Stimulated activated CD4-positive, alpha-beta T cell treated with anti-CD3 and anti-CD28 coated beads, Interleukin-4, amount 100 ng/mL, for 24 hours (primary cell): ENCODE measurements at regions not wholly inside any gene's neighbourhood (a gene's known extent, or its start where the extent isn't known, plus 50 kb on each side); places are given as distances from the start of the nearest gene placed in this dataset.
"Not testable (repeated sequence)": the region's sequence is repeated elsewhere in the genome, so short reads cannot be mapped to it uniquely, and the experiment has no call there.

ENCODE experiments used
- DNase-seq: peaks from one replicate; pipeline ENCODE4 v3.0.0-alpha.2; 2020

DNA sequence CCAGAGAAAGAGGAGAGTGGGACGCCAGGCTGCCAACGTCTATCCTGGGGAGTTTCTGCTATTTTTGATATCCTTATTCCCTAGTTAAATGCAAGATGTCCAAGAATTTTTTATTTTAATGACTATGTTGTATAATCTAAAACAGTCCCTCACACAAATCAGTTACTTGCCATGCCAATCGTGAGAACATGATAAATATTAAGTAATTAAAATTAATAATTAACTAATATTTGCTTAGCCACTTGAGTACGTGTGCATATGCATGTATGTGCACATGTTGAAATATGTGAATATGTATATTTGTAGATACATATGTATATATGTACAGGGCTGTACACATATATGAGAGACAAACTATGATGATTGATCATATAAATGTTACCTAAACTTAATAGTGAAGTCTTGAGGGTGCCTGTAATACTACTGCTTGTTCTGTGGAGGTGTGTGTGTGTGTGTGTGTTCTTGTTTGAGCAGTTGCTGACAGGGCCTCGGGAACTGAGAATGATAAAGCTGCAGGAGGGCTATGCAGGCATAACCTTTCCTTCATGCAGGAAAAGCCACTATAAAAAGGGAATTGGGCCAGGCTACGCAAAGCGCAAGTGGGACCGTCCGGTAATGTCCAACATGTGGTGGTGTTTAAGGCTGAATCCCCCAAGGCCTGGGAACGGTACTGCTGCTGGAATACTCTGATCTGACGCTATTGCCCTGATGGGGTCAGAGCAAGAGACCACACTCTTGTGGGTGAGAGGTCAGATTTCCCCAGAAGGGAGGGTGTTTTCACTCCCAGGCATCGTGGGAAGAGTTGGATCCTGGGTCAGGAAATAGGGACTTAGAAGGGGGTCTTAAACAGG, 148.3 kb upstream of the TBX18 start:
- no peak for DNase-seq

DNA sequence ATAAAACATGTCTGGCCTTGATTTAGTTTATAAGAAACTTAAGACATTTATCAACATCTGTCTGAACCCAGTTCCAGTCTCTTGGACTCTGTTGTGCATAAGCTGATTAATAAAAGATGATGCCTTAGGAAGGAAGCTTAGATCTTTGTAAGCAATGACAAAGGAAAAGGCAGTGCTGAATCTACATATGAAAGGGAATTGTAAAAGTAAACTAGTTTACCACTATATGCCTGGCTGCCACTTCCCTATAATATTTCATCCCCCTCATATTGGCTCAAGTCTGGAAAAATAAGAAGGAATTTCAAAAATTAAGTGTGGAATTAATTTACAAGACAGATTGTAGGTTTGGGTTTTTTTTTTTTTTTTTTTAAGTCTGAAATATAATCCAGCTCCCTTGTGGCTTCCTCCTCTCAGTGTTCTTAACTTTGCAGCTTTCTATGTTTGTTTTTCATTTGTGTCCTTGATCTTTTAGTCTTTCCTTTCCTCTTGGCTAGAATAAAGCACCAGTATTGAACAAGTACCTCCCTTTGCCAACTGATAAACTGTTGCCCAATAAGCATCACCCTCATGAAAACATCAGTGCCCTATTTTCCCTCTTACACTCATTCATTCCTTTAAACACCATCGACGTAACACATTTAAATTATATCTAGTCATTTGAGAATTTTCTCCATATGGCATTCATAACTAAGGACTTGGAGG, 146.7 kb upstream of the TBX18 start:
- no peak for DNase-seq

DNA sequence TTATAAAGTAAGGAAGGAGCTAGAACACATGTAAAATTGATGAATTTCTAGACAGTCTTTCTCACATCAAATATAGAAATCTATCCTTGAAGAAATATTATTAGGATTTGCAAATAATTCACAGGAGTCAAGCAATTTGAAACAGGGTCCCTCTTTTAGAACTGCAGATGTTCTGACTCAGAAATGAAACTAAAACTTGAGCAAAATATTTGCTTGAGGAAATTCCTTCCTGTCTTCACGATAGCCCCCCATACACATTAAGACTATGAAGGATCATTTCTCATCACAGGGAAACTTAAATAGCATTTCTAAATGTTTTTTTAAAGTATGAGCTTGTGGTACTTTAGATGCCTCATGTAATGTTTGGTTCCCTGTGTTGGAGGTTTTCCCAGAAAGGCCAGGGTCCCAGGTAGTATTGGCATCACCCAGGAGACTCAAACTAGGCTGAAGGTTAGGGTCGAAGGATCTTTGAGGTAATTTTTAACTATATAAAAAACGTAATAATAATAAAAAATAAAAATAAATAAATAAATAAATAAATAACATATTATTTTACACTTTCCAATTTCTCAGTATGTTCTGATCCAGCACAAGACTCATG, 144.0 kb upstream of the TBX18 start:
- no peak for DNase-seq

DNA sequence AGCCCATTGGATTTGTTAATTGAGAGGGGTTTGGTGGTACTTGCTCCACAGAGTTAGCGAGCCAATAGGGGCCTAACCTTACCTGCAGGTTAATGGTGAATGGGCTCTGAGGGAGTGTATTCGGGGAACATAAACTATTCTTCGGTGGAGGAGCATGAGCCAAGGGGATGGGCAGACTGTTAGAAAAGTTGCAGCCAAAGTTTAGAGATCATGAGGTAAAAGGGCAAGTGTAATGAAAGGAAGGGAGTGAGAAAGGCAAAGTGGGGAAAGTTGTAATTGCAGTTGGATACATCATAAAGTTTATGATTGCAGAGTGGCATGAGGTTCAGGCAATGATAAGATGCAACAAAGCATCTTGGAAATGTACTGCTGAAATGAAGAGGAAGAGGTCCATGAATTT, 142.1 kb upstream of the TBX18 start:
- DNase-seq, result no peak

DNA sequence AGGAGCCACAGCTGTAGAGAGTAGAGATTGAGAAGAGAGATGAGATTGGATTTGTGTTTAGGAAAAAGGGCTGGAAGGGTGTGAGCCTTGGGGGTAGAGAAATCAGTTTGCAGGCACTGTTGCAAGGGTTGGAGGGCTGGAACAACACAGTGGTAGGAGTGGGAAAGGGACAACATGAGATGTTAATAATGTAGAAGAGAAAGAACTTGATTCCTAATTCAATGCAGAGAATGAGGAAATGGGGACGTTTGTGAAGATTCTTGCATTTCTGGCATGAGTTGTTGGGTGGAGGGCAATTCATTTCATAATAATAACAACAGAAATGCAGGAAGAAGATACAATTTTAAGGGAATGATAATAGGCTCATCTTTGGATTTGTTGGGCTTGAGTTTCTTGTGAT, 141.4 kb upstream of the TBX18 start:
- no peak for DNase-seq

DNA sequence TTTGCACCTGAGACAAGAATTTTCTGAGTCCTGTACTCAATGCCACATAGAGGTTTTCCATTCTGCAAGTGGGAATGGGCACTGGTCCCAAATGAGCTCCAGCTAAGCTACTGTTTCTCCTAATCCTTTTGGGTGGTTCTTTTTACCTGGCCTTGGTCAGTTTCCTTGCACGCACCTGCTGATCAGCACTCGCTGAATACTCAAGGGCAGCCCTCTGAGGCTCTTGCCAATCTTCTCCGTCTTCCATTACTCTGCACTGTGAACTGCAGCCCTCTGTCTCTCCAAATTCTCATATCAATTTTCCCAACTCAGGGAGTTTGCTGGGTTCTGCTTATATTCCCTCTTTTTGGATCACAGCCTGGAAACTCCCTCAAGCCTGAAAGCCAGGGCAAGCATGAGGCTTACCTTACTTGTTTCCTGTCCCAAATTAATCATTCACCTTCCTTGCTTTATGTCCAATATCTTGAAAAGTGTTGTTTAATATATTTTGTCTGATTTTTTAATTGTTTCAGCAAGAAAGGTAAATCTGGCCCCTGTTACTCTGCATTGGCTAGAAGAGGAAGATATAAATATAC, 138.0 kb upstream of the TBX18 start:
- no peak for DNase-seq

DNA sequence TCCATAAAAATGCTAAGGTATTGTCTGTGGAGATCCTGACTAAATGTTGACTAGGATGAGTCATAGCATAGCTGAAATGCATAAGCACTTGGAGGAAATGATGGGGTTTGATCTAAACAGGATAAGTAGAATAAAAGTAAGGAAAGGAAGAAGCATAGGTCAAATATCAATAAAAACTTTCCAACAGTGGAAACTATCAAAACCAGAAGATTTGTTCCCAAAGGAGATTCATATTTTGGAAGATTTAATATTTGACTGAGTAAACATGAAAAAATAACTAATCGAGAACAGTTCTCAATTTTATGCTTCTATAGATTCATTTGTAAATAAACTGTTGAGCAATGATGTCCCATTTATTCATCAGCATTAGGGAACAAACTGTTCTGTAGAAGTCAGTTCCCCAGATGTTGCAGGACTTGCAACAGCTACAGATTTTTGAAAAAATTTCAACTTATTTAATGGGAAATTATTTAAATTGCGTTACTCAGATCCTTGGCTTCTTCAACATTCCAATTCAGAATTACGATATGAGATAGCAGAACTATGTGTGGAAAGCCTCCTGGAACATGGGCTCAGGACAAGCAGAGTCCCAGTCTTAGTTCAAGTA, 133.7 kb upstream of the TBX18 start:
- DNase-seq, result no peak

DNA sequence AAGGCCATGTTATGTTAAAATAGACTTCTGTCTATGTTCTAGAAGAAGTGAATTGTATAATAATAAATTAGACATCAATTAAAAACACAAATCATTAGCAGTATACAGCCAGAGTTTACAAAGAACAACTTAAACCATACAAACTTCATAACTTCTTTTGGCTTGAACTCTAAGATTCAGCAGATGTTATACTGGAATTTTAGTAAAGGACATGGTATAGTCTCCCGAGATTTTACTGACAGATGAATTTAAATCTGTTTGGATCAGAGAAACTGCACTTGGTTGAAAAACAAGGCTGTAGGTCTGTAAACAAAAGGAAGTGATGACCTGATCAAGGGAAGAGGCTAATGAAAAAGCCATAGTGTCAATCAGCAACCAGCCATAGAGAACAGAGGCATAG, 132.6 kb upstream of the TBX18 start:
- no peak for DNase-seq

DNA sequence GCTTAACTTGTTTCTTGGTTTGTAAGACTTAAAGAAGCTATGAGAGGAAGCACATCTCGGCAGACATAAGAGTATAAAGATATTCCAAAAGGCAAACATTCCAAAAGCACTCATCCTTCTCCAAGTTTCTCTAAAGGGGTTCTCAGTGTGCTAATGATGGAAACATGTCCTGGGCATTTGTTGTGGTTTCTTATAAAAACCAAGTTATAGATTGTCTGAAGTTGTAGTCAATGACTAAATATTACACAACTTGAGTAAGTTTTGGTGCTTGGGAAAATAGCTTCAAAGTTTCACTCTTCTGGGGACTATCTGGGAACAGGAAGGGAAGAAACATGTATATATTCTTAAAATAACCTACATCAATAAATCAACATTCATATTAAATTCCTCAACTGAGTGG, 128.3 kb upstream of the TBX18 start:
- no peak for DNase-seq

DNA sequence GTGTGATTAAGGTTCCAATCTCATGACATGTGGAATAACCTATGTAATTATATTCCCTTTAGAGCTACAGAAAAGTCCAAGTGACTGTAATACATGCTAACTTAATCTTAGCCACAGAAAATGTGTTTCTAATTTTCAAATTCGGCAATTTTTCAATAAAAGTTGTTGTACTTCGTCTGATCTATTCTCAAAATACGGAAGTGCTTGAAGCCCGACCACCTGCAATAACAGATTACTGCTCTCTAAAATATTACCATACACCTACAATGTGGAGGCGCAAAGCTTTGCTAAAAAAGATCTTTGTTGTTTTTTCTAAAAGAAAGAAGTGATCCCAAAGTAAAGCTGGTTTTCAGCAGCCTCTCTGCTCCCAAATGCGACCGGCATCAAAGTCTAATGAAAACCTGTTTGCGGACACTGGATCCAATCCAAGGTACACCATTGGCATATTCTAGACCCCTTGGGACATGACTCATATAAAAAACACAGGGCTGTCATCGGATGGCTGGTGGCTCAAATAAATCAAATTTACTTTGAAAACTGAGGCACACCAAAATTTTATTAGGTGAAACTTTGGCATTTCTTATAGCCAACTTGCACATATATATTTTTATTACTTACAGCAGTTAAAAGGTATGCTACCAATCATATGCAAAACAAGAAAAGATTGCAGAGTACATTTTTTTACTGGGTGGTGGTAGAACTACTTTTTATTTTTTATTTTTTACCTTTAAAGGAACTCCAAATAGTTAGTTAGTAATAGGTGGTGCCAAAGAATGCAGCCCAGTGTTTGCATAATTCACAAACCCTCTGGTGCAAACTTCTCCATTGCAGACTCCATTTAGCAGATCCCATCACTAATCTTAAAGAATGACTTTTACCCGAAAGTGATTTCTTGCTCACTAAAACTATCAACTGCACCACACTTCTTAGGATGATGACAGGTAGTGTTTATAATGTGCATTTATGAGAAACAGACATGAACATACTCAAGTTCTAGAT, 118.7 kb upstream of the TBX18 start:
- DNase-seq, result no peak

DNA sequence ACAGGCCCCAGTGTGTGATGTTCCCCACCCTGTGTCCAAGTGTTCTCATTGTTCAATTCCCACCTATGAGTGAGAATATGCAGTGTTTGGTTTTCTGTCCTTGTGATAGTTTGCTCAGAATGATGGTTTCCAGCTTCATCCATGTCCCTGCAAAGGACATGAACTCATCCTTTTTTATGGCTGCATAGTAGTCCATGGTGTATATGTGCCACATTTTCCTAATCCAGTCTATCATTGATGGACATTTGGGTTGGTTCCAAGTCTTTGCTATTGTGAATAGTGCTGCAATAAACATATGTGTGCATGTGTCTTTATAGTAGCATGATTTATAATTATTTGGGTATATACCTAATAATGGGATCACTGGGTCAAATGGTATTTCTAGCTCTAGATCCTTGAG, 115.0 kb upstream of the TBX18 start:
- DNase-seq, result not testable (repeated sequence)

DNA sequence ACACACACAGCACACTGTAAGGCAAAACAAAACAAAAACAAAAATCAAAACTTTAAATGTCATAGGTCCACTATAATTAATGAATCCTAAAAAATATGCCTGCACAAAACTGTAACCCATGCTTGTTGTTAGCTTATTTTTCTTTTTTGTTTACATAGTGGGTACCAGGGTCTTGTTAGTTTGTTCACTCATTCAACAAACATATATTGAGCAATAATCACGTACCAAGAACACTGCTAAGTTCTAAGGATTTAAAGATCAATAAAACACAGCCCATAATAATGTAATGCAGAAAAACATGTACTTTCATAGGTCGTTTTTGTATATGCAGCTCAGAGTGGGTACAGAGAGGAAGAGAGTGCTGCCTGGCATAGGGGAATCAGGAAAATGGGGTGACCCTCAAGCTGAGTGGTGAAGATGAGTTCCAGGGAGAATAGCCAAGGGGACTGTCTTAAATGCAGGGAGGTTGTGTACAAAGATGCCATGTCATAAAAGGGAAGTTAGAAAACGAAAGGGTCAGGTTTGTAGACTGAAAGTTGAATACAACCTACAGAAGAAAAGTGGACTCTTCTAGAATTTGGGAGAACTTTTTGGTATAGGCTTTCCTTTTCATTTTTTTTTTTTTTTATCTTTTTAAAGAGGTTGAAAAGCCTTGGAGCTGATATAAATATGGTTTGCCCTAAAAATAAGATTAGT, 113.3 kb upstream of the TBX18 start:
- no peak for DNase-seq

DNA sequence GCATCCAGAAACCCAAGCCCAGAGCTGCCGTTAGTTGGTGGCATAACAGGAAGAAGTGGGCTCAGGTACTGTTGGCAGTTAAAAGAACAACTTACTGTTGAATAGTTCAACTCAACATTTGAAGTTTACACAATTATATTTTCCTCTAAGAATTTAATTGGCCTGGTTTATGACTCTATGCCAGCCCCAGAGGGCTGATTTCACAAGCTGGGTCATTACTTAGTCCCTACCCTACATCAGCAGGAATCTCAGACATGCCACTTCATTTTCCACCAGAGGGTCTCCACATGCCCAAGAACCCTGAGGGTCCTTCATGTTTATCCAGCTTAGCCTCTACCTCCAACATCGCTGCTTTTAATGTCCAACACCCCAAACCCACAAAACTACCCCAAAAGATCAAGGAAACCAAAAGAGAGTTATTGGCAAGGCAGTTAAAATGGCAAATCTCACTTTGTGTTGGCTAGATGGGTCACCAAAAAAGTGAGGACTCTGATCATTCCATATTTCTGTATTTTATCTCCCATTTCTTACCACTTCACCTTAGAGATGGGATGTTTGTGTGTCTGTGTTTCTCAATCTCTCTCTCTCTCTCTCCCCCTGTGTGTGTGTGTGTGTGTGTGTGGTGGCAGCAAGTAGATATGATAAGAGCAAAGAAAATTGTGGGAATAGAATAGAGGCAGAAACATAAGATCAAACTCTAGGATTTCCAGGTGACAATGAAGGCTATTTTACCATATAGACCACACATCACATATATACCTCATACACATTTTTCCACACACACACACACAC, 112.5 kb upstream of the TBX18 start:
- DNase-seq, result no peak

DNA sequence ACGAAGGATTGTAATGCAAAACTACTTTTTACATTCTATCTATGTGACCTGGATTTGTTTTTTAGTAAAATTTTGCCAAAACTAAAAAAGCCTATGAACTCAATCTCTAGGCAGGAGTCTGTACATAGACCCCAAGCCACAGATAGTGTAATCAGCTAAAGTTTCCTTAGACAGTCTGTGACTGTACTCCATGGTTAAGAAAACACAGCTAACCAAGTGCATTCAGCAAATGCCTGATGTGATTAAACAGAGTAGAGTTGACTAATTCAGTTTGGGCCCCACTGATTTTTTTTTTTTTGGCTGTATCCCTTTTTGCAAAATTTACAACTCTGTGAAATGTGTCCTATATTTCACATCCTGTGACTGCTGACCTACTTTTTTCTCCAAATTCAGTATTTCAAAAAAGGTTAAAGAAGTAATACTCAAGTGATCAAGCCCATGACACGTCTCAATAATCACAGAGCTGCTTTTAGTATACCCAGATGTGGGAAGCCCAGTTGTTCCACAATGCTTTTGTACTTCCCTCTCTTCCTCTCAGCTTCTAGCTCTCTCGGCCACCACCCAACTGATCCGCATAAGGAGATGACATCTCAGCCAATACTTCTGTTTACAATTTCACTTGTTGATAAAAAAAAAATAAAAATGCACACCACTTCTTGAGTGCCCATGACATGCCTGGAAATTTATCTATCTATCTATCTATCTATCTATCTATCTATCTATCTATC, 108.8 kb upstream of the TBX18 start:
- DNase-seq, result no peak

DNA sequence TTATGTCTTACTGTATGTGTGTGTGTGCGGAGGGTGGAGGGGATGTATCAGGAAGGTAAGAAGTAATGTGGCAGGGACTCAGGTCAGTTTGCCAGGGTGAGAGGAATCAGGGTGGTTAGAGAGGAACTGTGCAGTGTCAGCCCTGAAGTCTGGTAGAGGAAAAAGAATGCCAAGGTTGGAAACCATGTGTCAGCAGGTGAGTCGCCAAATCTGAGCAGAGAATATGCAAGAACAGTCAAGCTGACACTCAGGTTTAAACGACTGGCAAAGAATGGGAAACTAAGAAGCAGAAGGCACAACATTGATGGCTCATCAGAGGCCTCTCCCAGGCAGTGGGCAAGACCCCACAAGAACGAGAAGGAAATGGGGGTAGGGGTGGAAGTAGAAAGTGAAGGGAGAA, 107.5 kb upstream of the TBX18 start:
- DNase-seq, result no peak

DNA sequence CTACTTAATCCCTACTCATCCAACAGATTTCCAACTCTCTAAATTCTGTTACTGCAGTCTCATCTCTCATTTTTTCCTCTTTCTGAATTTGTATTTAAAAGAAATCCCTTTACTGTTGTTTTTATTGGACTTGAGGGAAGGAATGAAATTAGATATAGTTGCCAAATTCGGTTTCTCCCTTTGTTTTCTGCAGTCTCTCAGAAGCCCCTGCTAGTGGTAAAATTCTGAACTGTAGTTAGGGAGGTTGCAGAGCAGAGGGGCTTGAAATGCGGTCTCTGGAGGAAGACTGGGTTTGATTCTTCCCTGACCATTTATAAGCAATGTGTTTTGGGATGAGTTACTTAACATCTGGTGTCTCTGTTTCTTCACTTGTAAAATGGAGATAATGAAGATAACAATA, 106.3 kb upstream of the TBX18 start:
- no peak for DNase-seq

DNA sequence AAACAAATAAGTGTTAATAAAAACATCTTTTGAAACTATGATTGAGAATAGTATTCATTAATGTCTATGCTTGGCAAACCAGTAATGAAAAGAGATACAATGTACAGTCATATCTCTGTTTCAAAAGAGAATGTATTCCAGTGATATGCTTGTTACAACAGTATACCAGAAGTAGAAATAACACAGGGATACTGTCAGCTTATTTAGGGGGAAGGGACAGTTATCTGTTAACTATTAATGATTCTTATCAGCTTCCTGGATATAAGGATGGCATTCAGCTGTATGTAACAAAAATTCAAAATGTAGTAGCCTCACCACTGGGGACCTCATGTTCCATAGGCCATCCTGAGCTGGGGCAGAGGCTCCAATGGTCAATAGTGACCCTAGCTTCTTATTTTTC, 103.8 kb upstream of the TBX18 start:
- DNase-seq, result no peak

DNA sequence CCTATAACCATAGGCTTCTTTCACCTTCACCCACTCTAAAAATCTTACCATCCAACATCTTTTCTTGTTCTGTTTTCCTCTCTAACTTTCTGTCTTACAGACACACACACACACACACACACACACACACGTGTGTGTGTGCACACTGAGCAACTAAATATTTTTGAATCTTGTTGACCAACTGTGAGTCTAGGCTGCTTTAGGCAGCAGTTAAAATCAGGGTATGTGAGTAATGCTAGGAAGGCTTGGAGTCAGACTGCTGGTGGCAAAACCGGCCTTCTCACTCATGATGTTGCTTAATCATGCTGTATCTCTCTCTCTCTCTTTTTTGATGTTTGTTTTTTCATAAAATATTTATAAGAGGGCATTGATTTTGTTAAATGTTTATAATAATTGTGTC, 103.1 kb upstream of the TBX18 start:
- DNase-seq, result no peak

DNA sequence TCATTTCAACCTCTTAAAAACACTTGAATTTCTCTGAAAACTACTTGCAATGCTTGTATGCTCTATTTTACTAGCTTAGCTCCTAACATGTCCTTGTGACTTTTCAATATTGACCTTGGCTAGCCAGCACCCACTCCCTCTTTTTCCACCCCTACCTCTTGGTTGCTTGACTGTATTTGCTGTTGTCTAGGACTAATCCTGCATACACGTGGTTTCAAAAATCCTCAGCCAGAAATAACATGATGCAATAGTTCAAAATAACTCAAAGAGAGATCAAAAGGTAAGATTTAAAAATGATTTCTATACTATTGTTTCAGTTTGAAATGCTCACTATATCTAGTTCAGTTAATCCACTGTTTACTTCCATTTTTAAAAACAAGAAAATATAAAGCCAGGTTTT, 102.3 kb upstream of the TBX18 start:
- DNase-seq, result no peak

DNA sequence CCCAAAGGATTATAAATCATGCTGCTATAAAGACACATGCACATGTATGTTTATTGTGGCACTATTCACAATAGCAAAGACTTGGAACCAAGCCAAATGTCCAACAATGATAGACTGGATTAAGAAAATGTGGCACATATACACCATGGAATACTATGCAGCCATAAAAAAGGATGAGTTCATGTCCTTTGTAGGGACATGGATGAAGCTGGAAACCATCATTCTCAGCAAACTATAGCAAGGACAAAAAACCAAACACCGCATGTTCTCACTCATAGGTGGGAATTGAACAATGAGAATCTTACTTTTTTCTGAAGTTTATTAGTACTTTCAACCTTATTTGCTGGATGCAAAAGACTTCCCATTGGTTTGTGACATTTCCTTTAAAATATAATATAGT, 101.0 kb upstream of the TBX18 start:
- not testable (repeated sequence) for DNase-seq
